GM18508 (cell line): ENCODE measurements at regions not wholly inside any gene's neighbourhood (a gene's known extent, or its start where the extent isn't known, plus 50 kb on each side); places are given as distances from the start of the nearest gene placed in this dataset.
"Not testable (repeated sequence)": the region's sequence is repeated elsewhere in the genome, so short reads cannot be mapped to it uniquely, and the experiment has no call there.

Source experiments
- ATAC-seq: cut with Tn5 transposase; IDR thresholded peaks from one replicate; pipeline ENCODE4 v1.9.1; 2021; ENCODE audit warnings: moderate number of reproducible peaks; ENCODE audit not compliant: insufficient read depth, unreplicated experiment

GRCh38 chr9:41367301-41367700 is 178.2 kb upstream of the ZNG1F start:
- ATAC-seq: not testable (repeated sequence)

- not testable (repeated sequence) for ATAC-seq
These were observed 172.7 kb upstream of the ZNG1F start for GRCh38 chr9:41361790-41362189.

DNA sequence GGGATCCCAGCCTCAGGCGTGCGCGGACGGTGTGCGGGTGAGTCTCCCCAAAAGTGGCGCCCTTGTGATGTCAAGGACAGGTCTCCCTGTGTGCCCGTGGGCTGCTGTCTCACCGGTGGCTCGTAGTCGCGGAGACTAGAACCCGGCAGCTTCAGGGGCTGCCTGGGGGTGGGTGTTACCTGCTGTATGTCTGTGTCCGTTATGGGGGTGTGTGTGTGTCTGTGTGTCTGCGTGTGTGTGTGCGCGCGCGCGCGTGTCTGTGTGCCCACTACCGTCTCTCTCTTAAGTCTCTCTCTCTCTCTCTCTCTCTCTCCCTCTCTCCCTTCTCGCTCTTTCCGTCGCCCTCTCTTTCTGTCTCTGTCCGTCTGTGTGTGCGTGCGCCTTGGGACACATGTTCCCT is 170.0 kb upstream of the ZNG1F start:
- ATAC-seq: not testable (repeated sequence)

GRCh38 chr9:41358682-41359081 is 169.6 kb upstream of the ZNG1F start:
- not testable (repeated sequence) for ATAC-seq

- ATAC-seq: not testable (repeated sequence)
These were observed 168.8 kb upstream of the ZNG1F start for GRCh38 chr9:41357918-41358404.

DNA sequence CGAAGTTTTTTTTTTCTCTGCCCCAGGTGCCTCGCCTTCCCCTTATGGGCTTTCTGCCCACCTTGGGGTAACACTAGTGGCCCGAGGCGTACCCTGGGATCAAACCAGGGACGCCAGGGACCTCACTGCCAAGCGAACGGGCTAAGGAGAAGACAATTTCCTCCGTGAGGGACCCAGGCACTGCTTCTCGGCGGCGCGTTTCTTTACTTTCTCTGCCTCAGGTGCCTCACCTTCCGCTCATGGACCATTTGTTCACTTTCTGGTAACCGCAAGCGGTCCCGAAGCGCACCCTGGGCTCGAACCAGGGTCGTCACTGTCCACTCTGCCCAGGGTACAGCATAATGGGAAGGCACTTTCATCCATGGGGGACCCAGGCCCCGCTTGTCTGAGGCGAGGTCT is 168.2 kb upstream of the ZNG1F start:
- not testable (repeated sequence) for ATAC-seq

GRCh38 chr9:41356588-41357349 is 167.7 kb upstream of the ZNG1F start:
- not testable (repeated sequence) for ATAC-seq

GRCh38 chr9:41355712-41356450 is 166.8 kb upstream of the ZNG1F start:
- not testable (repeated sequence) for ATAC-seq

GRCh38 chr9:41354978-41355377 is 165.9 kb upstream of the ZNG1F start:
- ATAC-seq: not testable (repeated sequence)

DNA sequence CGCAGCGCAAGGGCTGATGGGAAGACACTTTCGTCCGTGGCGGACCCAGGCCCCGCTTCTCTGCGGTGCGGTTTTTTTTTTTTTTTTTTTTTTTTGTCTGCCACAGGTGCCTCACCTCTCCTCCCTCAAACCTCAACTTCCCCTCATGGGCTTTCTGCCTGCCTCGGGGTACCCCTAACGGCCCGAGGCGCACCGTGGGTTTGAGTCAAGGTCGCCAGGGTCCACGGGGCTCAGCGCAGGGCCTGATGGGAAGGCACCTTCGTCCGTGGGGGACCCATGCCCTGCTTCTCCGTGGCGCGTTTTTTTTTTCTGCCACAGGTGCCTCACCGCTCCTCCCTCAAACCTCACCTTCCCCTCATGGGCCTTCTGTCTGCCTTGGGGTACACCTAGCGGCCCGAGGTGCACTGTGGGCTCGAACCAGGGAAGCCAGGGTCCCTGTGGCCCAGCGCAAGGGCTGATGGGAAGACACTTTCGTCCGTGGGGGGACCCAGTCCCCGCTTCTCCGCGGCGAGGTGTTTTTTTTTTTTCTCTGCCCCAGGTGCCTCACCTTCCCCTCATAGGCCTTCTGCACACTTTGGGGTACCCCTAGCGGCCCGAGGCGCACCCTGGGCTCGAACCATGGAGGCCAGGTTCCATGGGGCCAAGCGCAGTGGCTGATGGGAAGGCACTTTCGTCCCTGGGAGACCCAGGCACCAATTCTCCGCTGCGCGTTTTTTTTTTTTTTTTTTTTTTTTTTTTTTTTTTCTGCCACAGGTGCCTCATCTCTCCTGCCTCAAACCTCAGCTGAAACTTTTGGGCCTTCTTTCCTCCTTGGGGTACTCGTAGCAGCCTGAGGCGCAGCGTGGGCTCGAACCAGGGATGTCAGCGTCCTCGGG is 165.2 kb upstream of the ZNG1F start:
- not testable (repeated sequence) for ATAC-seq

GRCh38 chr9:41353026-41353425 is 163.9 kb upstream of the ZNG1F start:
- ATAC-seq: not testable (repeated sequence)

GRCh38 chr9:41352390-41352789 is 163.3 kb upstream of the ZNG1F start:
- not testable (repeated sequence) for ATAC-seq

- not testable (repeated sequence) for ATAC-seq
These were observed 158.8 kb upstream of the ZNG1F start for GRCh38 chr9:41347893-41348292.

GRCh38 chr9:41332562-41332961 is 143.4 kb upstream of the ZNG1F start:
- ATAC-seq: not testable (repeated sequence)

- not testable (repeated sequence) for ATAC-seq
These were observed 132.2 kb upstream of the ZNG1F start for GRCh38 chr9:41321277-41321676.

- ATAC-seq: not testable (repeated sequence)
These were observed 119.8 kb upstream of the ZNG1F start for GRCh38 chr9:41308953-41309352.

DNA sequence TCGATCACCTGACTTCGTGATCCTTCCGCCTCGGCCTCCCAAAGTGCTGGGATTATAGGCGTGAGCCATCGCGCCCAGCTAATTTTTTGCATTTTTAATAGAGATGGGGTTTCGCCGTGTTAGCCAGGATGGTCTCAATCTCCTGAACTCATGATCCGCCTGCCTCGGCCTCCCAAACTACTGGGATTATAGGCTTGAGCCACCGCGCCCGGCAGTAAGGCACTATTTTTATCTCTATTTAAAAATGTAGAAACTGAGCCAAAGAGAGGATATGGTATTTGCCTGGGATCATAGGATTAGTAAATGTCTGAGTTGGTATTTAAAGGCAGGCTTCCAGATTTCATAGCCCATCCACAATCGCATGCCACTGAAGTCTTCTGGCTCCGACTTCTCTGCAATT is 96.6 kb upstream of the ZNG1F start:
- not testable (repeated sequence) for ATAC-seq

- not testable (repeated sequence) for ATAC-seq
These were observed 91.5 kb upstream of the ZNG1F start for GRCh38 chr9:41280299-41281238.

DNA sequence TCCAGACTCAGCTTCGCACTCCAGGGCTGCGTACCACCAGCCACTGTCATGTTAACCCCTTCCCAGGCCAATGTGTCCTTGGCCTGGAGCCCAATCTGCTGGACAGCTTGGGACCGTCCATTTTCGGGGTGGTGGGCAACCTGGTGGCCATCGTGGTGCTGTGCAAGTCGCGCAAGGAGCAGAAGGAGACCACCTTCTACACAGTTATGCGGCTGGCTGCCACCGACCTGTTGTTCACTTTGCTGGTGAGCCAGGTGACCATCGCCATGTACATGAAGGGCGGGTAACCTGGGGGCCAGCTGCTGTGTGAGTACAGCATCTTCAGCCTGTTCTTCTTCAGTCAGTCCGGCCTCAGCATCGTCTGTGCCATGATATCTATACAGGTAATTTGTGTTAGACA is 90.3 kb upstream of the ZNG1F start:
- not testable (repeated sequence) for ATAC-seq
